Parathyroid adenoma (tissue), 2 donors: ENCODE measurements at regions not wholly inside any gene's neighbourhood (a gene's known extent, or its start where the extent isn't known, plus 50 kb on each side); places are given as distances from the start of the nearest gene placed in this dataset.

Source experiments
- H2AFZ ChIP-seq: fragments of 300-600 bp; sonication (generic); one replicate; pipeline ENCODE4 v1.7.0; 2017; ENCODE audit warnings: antibody characterized with exemption, mild to moderate bottlenecking
- H3K27ac ChIP-seq: fragments of 300-600 bp; sonication (generic); one replicate; pipeline ENCODE4 v1.7.0; 2017
- H3K27me3 ChIP-seq: fragments of 300-600 bp; sonication (generic); one replicate; pipeline ENCODE4 v1.7.0; 2017; ENCODE audit warnings: low read length; ENCODE audit not compliant: control insufficient read depth, insufficient read depth
- H3K36me3 ChIP-seq: fragments of 300-600 bp; sonication (generic); one replicate; pipeline ENCODE4 v1.7.0; 2017; ENCODE audit warnings: low read length; ENCODE audit not compliant: control insufficient read depth, insufficient read depth
- H3K4me1 ChIP-seq: fragments of 300-600 bp; sonication (generic); one replicate; pipeline ENCODE4 v1.7.0; 2017; ENCODE audit warnings: control low read depth
- H3K4me2 ChIP-seq: fragments of 300-600 bp; sonication (generic); one replicate; pipeline ENCODE4 v1.7.0; 2017; ENCODE audit warnings: low read length
- H3K4me3 ChIP-seq: fragments of 300-600 bp; sonication (generic); one replicate; pipeline ENCODE4 v1.7.0; 2017; ENCODE audit warnings: low read depth, low read length
- H3K79me2 ChIP-seq: fragments of 300-600 bp; sonication (generic); one replicate; pipeline ENCODE4 v1.7.0; 2017; ENCODE audit warnings: control low read depth
- H3K9ac ChIP-seq: fragments of 300-600 bp; sonication (generic); one replicate; pipeline ENCODE4 v1.7.0; 2017; ENCODE audit warnings: mild to moderate bottlenecking
- H3K9me3 ChIP-seq: fragments of 300-600 bp; sonication (generic); one replicate; pipeline ENCODE4 v1.7.0; 2017; ENCODE audit warnings: low read length; ENCODE audit not compliant: control insufficient read depth
- TF ChIP-seq, protein P1 (sequence below): fragments of 300-600 bp; sonication (generic); IDR thresholded peaks from one replicate; pipeline ENCODE4 v1.7.0; 2017; ENCODE audit warnings: antibody characterized with exemption, mild to moderate bottlenecking
- donor health status: primary hyperparathyroidism.

DNA sequence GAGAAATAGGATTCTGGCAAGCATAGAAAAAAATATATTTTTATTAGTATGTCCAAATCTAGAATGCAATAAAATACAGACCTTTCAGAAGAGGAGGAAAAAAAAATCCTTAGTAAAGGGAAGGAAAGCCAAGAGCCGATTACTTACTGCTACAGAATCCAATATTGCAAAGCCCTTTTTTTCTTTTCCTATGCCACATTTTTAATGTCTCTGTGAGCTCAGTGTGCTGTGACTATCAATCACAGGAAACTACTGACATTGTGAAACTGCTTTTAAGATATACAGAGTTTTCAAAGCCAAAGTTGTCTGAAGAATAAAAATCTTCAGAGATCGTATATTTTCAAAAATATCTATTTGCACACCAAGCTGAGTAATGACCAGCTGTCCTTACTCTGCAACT is 120.4 kb downstream of the CHD9NB start:
- Histone ChIP-seq H3K79me2 (no peaks in the 10 kb centered on the region), H3K4me1 (no peaks in the 10 kb centered on the region), H3K36me3 (no peaks in the 10 kb centered on the region), H3K27me3 (no peaks in the 10 kb centered on the region), H3K4me2 (no peak overlapping the region), H3K27ac (no peak overlapping the region), H2AFZ (no peak overlapping the region), H3K4me3 (no peak overlapping the region), H3K9ac (no peak overlapping the region), H3K9me3 (no peaks in the 10 kb centered on the region)
- TF ChIP-seq, protein P1, sequence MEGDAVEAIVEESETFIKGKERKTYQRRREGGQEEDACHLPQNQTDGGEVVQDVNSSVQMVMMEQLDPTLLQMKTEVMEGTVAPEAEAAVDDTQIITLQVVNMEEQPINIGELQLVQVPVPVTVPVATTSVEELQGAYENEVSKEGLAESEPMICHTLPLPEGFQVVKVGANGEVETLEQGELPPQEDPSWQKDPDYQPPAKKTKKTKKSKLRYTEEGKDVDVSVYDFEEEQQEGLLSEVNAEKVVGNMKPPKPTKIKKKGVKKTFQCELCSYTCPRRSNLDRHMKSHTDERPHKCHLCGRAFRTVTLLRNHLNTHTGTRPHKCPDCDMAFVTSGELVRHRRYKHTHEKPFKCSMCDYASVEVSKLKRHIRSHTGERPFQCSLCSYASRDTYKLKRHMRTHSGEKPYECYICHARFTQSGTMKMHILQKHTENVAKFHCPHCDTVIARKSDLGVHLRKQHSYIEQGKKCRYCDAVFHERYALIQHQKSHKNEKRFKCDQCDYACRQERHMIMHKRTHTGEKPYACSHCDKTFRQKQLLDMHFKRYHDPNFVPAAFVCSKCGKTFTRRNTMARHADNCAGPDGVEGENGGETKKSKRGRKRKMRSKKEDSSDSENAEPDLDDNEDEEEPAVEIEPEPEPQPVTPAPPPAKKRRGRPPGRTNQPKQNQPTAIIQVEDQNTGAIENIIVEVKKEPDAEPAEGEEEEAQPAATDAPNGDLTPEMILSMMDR: no peak

DNA sequence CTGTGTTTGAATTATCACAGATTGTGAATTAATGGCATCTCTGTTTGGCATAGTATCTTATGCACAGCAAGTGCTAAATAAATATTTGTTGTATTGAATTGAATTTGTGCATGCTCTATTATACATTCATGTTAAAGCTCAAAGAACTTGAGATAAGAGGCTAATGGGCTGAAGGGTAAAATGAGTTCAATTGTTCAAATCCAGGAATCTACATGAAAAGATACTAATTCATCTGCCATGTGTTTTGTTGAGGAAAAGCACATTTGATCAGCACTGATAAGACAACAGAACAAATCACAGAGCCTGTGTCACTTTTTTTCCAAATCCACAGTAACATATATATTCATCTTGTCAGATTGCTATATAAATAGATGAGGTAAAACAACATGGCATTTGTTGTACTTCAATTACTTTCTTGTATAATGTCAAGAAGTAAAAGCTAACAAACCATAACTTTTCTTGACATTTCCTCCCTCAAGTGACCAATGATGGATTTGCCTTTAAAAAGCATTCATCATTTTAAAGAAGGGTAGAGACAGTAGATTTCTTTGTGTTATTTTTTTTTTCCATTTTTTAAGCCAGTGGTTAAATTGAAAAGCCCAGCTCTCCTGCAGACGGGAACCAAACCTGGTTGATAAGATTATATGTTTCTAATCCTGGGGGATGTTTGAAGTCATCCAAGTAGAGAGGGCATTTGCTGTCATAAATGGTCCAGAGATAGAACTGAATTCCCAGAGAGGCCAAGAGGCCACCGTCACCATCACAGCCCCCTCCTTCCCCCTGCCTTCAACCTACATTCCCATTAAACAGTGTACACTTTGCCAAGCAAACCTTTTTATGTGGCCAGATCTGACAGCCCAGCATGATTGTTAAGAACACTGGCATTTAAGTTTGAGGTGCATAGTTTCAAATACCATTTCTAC is 123.0 kb downstream of the CHD9NB start:
- Histone ChIP-seq H3K4me3 (no peak overlapping the region), H3K4me1 (no peaks in the 10 kb centered on the region), H3K9me3 (no peaks in the 10 kb centered on the region), H3K79me2 (no peaks in the 10 kb centered on the region), H3K9ac (no peak overlapping the region), H2AFZ (no peak overlapping the region), H3K27ac (no peak overlapping the region), H3K36me3 (no peaks in the 10 kb centered on the region), H3K4me2 (no peak overlapping the region), H3K27me3 (no peaks in the 10 kb centered on the region)
- TF ChIP-seq, protein P1: no peak

DNA sequence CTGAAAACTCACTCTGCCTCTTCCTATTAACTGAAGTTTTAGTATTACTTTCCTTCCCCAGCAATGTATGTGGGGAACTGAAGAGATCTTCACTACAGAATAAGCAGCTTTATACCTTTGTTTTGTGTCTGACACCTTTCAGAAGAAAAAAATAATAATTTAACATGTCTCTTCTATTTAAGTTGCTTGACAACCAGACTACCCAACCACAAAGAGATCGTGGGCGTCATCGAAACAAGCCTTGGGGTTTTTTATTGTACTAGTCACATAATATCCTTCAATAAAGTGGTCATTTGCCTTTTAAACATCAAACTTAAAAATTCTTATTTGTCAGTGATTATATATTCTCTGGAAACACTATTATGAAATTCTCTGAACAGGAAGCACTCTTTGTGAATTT is 123.7 kb downstream of the CHD9NB start:
- TF ChIP-seq, protein P1: no peak

GRCh38 chr16:52925143-52925542 is 127.6 kb downstream of the CHD9NB start:
- Histone ChIP-seq H3K79me2 (no peaks in the 10 kb centered on the region), H3K4me1 (no peaks in the 10 kb centered on the region), H3K9me3 (no peaks in the 10 kb centered on the region), H2AFZ (no peak overlapping the region), H3K27ac (no peak overlapping the region), H3K4me3 (no peak overlapping the region), H3K9ac (no peak overlapping the region), H3K36me3 (no peaks in the 10 kb centered on the region), H3K4me2 (no peak overlapping the region), H3K27me3 (no peaks in the 10 kb centered on the region)
- TF ChIP-seq, protein P1: no peak

More for the DNA sequence above, 123.7 kb downstream of the CHD9NB start:
- no peaks in the 10 kb centered on the region for H3K79me2 ChIP-seq
- H3K27ac ChIP-seq: no peak overlapping the region
- no peak overlapping the region for H3K9ac ChIP-seq
- H3K4me2 ChIP-seq: no peak overlapping the region
- H3K27me3 ChIP-seq: no peaks in the 10 kb centered on the region
- no peaks in the 10 kb centered on the region for H3K9me3 ChIP-seq
- H3K36me3 ChIP-seq: no peaks in the 10 kb centered on the region
- H3K4me1 ChIP-seq: no peaks in the 10 kb centered on the region
- no peak overlapping the region for H3K4me3 ChIP-seq
- H2AFZ ChIP-seq: no peak overlapping the region

DNA sequence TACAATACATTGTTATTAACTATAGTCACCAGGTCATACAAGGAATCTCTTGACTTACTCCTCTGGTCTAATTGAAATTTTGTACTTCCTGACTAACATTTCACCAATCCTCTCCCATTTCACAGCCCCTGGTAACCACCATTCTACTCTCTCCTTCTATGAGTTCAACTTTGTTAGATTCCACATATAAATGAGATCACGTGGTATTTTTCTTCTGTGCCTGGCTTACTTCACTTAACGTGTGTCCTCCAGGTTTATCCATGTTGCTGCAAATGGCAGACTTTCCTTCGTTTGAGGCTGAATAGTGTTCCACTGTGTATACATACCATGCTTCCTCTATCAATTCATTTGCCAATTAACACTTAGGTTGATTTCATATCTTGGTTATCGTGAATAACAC is 128.5 kb downstream of the CHD9NB start:
- Histone ChIP-seq H3K79me2 (no peaks in the 10 kb centered on the region), H3K4me3 (no peak overlapping the region), H2AFZ (no peak overlapping the region), H3K9me3 (no peaks in the 10 kb centered on the region), H3K9ac (no peak overlapping the region), H3K27me3 (no peaks in the 10 kb centered on the region), H3K4me1 (no peaks in the 10 kb centered on the region), H3K36me3 (no peaks in the 10 kb centered on the region), H3K27ac (no peak overlapping the region), H3K4me2 (no peak overlapping the region)
- TF ChIP-seq, protein P1: no peak
